Activated CD8-positive, alpha-beta T cell treated with anti-CD3 and anti-CD28 coated beads for 36 hours (primary cell): ENCODE measurements at regions not wholly inside any gene's neighbourhood (a gene's known extent, or its start where the extent isn't known, plus 50 kb on each side); places are given as distances from the start of the nearest gene placed in this dataset.

ENCODE experiments used
- ATAC-seq: fragments of 200-7000 bp; cut with Tn5 transposase; one replicate; pipeline ENCODE4 v1.10.0; 2021; ENCODE audit warnings: mild to moderate bottlenecking, moderate library complexity
- CTCF ChIA-PET: fragments of 350-600 bp; sonication (Branson Sonifier 250); formaldehyde crosslinking; loops from one replicate; lab custom pipeline; 2021; ENCODE audit warnings: antibody characterized with exemption; lab: Charles Lee
- POLR2A ChIA-PET: fragments of 350-600 bp; sonication (Branson Sonifier 250); formaldehyde crosslinking; loops from one replicate; lab custom pipeline; 2021; ENCODE audit warnings: antibody characterized with exemption; lab: Charles Lee
- DNase-seq: peaks from one replicate; pipeline ENCODE4 v3.0.0-alpha.2; 2020
- H3K27ac Mint-ChIP-seq: one replicate; pipeline ENCODE4 v1.8.0; 2021; ENCODE audit warnings: mild to moderate bottlenecking, mixed read lengths
- H3K27me3 Mint-ChIP-seq: one replicate; pipeline ENCODE4 v1.8.0; 2021; ENCODE audit warnings: mixed read lengths
- H3K36me3 Mint-ChIP-seq: one replicate; pipeline ENCODE4 v1.8.0; 2021; ENCODE audit warnings: low read depth, mixed read lengths
- H3K4me1 Mint-ChIP-seq: one replicate; pipeline ENCODE4 v1.8.0; 2021; ENCODE audit warnings: low read depth, mixed read lengths
- H3K4me3 Mint-ChIP-seq: one replicate; pipeline ENCODE4 v1.8.0; 2021; ENCODE audit warnings: mild to moderate bottlenecking, moderate library complexity, mixed read lengths
- H3K9me3 Mint-ChIP-seq: one replicate; pipeline ENCODE4 v1.8.0; 2021; ENCODE audit warnings: mixed read lengths
- CTCF ChIP-seq: fragments of 200-600 bp; IDR thresholded peaks from one replicate; pipeline ENCODE4 v1.8.0; 2022; ENCODE audit warnings: antibody characterized with exemption, mild to moderate bottlenecking
- intact Hi-C: fragments of 100-400 bp; cut with micrococcal nuclease; formaldehyde crosslinking; loops from one replicate; pipeline ENCODE4 v1.10.0; 2022

- Mint-ChIP-seq H3K27me3 (no peaks in the 10 kb centered on the region), H3K4me1 (no peaks in the 10 kb centered on the region), H3K9me3 (no peaks in the 10 kb centered on the region), H3K36me3 (no peaks in the 10 kb centered on the region), H3K4me3 (no peak overlapping the region), H3K27ac (no peak overlapping the region)
- POLR2A ChIA-PET, result interaction anchor here (0.9 kb wide), 1 partner anchor 21 kb away, joined by 3 read pairs; no protein-coding TSS in a partner anchor
- ATAC-seq, result no peak
- TF ChIP-seq CTCF, result no peak
- intact Hi-C loops, result no loop called here
- DNase-seq, result no peak
- CTCF ChIA-PET, result no interaction called here
Measured at GRCh38 chr3:127103080-127103479, 89.9 kb upstream of the PRR23E start.

GRCh38 chr3:127104586-127104985, 88.3 kb upstream of the PRR23E start:
- H3K27me3 Mint-ChIP-seq, result no peaks in the 10 kb centered on the region
- CTCF ChIA-PET, result no interaction called here

GRCh38 chr3:127105587-127105986, 87.3 kb upstream of the PRR23E start:
- TF ChIP-seq CTCF, result no peak
- no peaks in the 10 kb centered on the region for H3K9me3 Mint-ChIP-seq
- ChIA-PET POLR2A (no interaction called here), CTCF (no interaction called here)
- no peak overlapping the region for H3K27ac Mint-ChIP-seq
- intact Hi-C loops, result no loop called here
- H3K27me3 Mint-ChIP-seq, result no peaks in the 10 kb centered on the region
- no peak for DNase-seq
- H3K36me3 Mint-ChIP-seq, result no peaks in the 10 kb centered on the region
- no peak for ATAC-seq
- no peak overlapping the region for H3K4me3 Mint-ChIP-seq
- H3K4me1 Mint-ChIP-seq, result no peaks in the 10 kb centered on the region

More at GRCh38 chr3:127104586-127104985, 88.3 kb upstream of the PRR23E start:
- Mint-ChIP-seq H3K27ac (no peak overlapping the region), H3K4me1 (no peaks in the 10 kb centered on the region), H3K36me3 (no peaks in the 10 kb centered on the region), H3K4me3 (no peak overlapping the region), H3K9me3 (no peaks in the 10 kb centered on the region)
- no peak for DNase-seq
- POLR2A ChIA-PET, result no interaction called here
- no peak for TF ChIP-seq CTCF
- intact Hi-C loops, result no loop called here
- no peak for ATAC-seq

GRCh38 chr3:127106053-127106452, 86.9 kb upstream of the PRR23E start:
- H3K27me3 Mint-ChIP-seq, result no peaks in the 10 kb centered on the region
- no peaks in the 10 kb centered on the region for H3K36me3 Mint-ChIP-seq
- DNase-seq, result no peak
- no peaks in the 10 kb centered on the region for H3K4me1 Mint-ChIP-seq
- ATAC-seq, result no peak
- no peak overlapping the region for H3K4me3 Mint-ChIP-seq
- POLR2A ChIA-PET, result no interaction called here
- CTCF ChIA-PET, result no interaction called here
- H3K27ac Mint-ChIP-seq, result no peak overlapping the region
- intact Hi-C loops, result no loop called here
- TF ChIP-seq CTCF, result no peak
- H3K9me3 Mint-ChIP-seq, result no peaks in the 10 kb centered on the region

GRCh38 chr3:127106456-127106855, 86.5 kb upstream of the PRR23E start:
- no peak for ATAC-seq
- Mint-ChIP-seq H3K27ac (no peak overlapping the region), H3K4me1 (no peaks in the 10 kb centered on the region), H3K9me3 (peaks cover 2% of the 10 kb centered on the region), H3K4me3 (no peak overlapping the region), H3K27me3 (no peaks in the 10 kb centered on the region), H3K36me3 (no peaks in the 10 kb centered on the region)
- DNase-seq, result no peak
- CTCF ChIA-PET, result no interaction called here
- no peak for TF ChIP-seq CTCF
- POLR2A ChIA-PET, result no interaction called here
- intact Hi-C loops, result no loop called here
